DND-41 (cell line): ENCODE measurements at regions not wholly inside any gene's neighbourhood (a gene's known extent, or its start where the extent isn't known, plus 50 kb on each side); places are given as distances from the start of the nearest gene placed in this dataset.

Experiments used
- EZH2 ChIP-seq: IDR thresholded peaks from 3 replicates; pipeline ENCODE4 v1.6.1; 2012; ENCODE audit warnings: borderline replicate concordance, low read depth, mild to moderate bottlenecking, moderate library complexity, low read length, inconsistent platforms; ENCODE audit not compliant: severe bottlenecking
- TF ChIP-seq, protein P1 (sequence below): IDR thresholded peaks from 2 replicates; pipeline ENCODE4 v1.5.1; 2012; ENCODE audit warnings: borderline replicate concordance, low read length, moderate library complexity, mild to moderate bottlenecking; ENCODE audit not compliant: poor library complexity, severe bottlenecking; ENCODE audit errors: extremely low read depth

DNA sequence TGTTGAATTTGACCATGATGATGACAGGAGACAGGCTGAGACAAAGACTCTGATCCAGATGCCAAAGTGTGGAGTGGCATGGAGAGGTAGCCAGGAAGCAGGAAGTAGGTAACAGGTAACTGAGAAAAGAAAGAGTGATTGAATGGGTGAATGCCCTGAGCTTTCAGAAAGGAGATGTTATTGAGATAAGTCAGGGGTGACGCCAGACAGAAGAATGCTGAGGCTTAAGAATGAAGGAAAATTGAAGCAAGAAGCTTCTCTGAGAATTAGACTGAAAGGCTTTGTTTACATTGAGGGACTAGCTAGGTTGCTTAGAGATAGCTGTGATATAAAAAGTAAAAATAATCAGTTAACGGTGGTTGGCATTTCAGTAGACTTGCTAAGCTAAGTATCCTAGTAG is 165.7 kb downstream of the PSAT1 start:
- TF ChIP-seq, protein P1, sequence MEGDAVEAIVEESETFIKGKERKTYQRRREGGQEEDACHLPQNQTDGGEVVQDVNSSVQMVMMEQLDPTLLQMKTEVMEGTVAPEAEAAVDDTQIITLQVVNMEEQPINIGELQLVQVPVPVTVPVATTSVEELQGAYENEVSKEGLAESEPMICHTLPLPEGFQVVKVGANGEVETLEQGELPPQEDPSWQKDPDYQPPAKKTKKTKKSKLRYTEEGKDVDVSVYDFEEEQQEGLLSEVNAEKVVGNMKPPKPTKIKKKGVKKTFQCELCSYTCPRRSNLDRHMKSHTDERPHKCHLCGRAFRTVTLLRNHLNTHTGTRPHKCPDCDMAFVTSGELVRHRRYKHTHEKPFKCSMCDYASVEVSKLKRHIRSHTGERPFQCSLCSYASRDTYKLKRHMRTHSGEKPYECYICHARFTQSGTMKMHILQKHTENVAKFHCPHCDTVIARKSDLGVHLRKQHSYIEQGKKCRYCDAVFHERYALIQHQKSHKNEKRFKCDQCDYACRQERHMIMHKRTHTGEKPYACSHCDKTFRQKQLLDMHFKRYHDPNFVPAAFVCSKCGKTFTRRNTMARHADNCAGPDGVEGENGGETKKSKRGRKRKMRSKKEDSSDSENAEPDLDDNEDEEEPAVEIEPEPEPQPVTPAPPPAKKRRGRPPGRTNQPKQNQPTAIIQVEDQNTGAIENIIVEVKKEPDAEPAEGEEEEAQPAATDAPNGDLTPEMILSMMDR, result no peak
- no peak for TF ChIP-seq EZH2
